CD4-positive, alpha-beta T cell treated with Interleukin-2 at 100 ng/mL for 4 hours (primary cell): ENCODE measurements at regions not wholly inside any gene's neighbourhood (a gene's known extent, or its start where the extent isn't known, plus 50 kb on each side); places are given as distances from the start of the nearest gene placed in this dataset.
"Not testable (repeated sequence)": the region's sequence is repeated elsewhere in the genome, so short reads cannot be mapped to it uniquely, and the experiment has no call there.

Experiments used
- DNase-seq: peaks from one replicate; pipeline ENCODE4 v3.0.0-alpha.2; 2020; ENCODE audit warnings: low spot score

DNA sequence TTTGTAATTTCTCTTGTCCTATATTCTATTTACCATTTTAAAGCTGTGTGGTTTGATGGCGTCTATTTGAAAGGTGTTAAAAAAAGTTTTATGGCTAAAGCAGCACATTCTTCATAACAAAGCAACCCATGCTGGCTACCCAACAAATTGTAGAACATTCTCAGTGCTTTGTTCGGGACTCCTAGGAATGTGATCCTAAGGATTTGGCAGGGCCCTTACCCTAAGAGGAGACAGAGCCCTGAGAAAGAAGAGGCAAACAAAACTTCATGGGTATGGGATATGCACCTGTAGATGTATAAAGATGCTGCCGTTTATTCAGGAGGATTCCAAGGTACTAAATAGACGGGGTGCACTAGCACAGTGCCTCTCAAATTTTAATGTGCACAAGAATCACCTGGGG, 370.8 kb upstream of the DIPK2B start:
- no peak for DNase-seq

DNA sequence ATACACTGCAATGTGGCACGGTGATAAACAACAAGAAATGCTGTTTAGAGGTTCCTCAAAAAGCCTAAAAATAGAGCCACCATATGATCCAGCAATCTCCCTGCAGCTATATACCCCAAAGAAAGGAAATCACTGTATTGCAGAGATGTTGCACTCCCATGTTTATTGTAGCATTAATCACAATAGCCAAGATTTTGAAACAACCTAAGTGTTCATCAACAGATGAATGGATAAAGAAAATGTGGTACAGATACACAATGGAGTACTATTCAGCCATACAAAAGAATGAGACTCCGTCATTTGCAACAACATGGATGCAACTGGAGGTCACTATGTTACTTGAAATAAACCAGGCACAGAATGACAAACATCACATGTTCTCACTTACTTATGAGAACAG, 365.8 kb upstream of the DIPK2B start:
- DNase-seq, result no peak

DNA sequence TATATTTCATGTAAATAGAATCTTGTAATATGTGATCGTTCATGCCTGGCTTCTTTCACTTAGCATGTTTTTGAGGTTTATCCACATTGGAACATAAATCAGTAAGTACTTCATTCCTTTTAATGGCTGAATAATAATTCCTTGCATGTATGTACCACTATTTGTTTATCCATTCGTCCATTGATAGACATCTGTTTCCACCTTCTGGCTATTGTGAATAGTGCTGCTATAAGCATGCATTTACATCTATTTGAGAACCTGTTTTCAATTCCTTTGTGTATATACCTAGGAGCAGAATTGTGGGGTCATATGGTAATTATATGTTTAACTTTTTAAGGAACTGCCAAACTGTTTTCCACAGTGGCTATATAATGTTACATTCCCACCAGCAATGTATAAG, 356.7 kb upstream of the DIPK2B start:
- DNase-seq, result no peak

DNA sequence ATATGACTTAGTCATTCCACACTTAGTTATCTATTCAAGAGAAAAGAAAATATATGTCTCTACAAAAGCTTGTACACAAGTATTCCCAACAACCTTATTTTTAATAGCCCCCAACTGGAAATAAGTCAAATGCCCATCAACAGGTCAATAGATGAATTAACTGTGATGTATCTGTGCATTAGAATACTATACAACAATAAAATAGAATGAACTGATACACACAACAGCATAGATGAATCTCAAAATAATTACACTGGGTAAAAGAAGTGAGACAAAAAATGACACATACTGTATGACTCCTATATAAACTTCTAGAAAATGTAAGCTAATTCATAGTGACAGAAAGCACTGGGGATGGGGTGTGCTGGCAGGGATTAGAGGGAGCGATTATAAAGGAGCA, 354.1 kb upstream of the DIPK2B start:
- no peak for DNase-seq

DNA sequence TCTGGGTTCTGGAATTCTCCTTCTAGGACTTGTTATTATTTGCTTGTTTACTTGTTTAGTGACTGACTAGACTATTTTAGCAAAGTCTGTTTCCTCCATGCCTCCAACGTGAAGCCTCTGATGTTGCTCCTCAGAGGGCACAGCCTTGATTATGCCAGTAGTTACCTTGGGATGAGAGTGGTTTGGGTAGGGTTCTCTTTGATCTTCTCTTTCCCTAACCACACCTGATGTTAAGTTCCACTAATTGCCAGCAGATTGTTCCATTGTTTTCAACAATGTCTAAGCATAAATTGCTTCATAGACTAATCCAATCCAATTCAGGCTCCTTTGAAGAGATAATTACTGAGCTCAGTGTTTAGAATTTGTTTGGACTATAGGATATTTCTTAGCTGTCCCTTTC, 352.7 kb upstream of the DIPK2B start:
- DNase-seq, result no peak

DNA sequence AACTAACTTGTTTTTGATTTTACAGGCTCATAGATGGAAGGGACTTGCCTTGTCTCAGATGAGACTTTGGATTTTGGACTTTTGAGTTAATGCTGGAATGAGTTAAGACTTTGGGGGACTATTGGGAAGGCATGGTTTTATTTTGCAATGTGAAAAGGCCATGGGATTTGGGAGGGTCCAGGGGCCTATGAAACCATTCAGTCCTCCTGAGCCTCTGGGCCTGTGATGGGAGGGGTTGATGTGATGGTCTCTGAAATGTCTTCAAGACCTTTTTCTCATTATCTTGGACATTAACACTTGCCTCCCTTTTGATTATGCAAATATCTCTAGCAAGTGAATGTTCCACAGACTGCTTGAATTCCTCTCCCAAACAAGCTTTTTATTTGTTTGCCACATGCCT, 346.0 kb upstream of the DIPK2B start:
- not testable (repeated sequence) for DNase-seq

DNA sequence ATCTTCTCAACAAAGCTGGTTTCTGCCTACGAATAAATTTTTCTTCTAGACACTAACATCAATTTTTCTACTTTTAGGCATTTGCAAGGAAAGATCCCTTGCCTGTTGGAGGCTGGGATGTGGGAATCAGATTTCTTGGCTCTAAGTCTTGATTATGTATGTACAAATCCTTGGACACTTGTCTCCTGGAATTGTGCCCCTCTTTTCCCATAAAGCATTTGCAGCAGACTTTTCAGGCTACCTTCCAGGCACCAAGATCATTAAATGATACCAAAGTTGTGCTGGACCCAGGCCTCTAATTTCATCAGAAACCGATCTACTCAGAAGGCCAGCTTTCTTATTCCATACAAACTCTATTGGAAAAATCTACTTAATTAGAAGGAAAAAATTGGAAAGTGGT, 339.5 kb upstream of the DIPK2B start:
- DNase-seq, result no peak

DNA sequence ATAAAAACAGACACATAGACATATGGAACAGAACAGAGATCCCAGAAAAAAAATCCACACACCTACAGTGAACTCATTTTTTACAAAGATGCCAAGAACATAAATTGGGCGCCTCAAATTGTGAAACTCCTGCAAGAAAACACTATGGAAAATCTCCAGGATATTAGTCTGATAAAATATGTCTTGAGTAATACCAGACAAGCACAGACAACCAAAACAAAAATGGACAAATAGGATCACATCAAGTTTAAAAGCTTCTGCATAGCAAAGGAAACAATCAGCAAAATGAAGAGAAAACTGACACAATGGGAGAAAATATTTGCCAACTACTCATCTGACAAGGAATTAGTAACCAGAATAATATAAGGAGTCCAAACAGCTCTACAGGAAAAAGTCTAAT, 337.3 kb upstream of the DIPK2B start:
- no peak for DNase-seq

DNA sequence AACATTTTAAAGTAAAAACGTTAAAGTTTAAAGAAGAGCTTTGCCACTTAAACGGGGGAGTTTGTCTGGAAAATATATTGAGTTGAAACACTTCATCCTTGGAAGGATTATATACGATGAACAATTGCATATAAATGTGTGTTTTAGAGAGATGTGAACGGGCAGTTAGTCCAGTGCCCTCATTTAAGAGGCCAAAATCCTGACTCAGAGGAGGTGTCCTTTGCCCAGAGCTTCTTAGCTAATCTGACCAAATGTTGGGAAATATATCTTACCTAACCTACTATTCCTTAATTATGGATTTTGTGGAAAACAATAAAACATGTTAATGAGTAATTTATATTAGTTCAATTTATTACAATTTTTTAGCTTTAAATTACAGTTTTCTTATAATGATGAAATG, 327.2 kb upstream of the DIPK2B start:
- no peak for DNase-seq

DNA sequence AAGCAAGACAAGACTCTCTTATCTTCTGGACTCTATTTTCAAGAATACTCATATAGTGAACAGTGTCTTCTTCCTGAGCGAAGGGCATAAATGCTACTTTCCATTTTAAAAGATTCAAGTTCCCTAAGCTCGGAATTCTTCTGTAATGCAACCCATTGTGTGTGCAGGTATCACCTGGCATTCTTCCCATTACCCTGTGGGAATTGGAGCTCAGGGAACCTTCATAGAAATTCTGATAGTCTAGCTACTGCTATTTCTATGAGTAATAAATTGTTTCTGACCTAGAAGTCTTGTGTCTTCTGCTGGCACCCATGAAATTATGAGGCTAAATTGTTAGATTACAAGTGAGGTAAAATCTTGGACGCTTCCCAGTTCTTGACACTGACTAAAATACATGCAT, 324.1 kb upstream of the DIPK2B start:
- no peak for DNase-seq

DNA sequence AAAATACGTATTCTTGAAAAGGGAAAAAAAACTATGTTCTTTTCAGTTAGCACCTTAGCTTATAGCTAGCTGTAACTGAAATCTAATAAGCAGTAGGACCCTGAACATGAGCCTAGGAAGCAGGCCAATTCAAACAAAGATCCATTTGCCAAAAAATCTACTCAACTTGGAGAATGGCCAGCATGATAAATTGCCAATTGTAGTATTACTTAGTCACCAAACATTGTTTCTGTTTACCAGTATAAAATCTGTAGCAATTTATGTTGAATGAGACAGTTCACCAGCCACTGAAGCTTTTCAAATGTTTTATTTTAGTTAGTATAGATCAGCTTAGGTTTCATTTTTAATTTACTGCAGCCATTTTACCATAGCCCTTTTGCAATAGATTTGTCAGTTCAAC, 323.6 kb upstream of the DIPK2B start:
- no peak for DNase-seq

DNA sequence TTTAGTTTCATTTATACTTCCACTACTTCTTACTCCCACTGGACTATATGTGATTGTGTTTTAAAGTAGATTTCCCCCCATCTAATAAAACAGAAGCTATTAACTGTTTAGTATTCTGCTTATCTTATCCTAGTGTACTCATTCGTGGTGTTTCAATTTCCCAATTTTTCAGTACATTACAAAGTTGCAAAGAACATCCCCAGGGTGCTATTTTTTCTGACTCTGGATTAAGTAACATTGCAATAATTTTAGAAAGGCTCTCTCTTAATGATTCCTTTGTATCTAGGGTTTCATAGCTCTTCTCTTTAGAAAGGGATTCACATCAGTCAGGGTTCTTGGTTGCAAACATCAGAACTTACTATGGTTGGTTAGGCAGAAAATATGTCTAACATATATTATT, 317.9 kb upstream of the DIPK2B start:
- DNase-seq, result no peak

DNA sequence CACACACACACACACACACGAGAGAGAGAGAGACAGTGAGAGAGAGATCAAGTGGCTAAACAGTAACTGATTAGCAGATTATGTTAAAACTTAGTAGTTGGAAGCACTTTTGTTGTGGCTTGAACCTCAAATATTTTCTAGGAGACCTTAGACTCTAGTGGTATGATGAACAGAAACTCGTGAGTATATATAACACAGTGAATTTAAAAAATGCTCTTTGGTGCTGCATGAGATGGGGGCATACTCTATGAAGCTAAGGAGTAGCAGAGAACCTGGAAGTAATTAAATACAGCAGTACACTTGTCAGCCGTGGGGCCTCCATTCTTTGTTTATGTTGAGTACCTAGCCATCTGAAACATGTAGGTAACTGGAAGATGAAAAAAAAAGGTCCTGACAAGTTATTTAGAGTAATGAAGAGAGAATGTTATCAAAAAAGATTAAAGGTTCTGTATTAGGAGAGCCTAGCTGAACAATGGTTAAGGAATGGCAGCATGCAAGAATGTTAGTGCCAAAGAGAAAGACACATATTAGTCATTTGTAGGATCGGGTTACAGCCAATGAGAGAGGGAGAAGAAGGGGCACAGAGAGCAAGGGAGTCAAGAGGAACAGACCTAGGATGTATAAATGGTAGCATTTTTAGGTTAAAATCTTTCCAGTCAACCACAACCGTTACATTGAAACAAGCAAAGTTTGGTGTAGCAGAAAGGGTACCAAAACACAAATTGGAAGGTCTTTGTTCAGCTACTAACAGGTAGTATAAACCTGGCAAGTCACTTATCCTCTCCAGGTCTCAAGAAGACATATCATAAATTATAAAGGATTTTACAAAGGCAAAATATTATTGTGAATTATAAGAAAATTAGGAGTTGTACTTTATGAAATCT, 316.7 kb upstream of the DIPK2B start:
- DNase-seq, result no peak

DNA sequence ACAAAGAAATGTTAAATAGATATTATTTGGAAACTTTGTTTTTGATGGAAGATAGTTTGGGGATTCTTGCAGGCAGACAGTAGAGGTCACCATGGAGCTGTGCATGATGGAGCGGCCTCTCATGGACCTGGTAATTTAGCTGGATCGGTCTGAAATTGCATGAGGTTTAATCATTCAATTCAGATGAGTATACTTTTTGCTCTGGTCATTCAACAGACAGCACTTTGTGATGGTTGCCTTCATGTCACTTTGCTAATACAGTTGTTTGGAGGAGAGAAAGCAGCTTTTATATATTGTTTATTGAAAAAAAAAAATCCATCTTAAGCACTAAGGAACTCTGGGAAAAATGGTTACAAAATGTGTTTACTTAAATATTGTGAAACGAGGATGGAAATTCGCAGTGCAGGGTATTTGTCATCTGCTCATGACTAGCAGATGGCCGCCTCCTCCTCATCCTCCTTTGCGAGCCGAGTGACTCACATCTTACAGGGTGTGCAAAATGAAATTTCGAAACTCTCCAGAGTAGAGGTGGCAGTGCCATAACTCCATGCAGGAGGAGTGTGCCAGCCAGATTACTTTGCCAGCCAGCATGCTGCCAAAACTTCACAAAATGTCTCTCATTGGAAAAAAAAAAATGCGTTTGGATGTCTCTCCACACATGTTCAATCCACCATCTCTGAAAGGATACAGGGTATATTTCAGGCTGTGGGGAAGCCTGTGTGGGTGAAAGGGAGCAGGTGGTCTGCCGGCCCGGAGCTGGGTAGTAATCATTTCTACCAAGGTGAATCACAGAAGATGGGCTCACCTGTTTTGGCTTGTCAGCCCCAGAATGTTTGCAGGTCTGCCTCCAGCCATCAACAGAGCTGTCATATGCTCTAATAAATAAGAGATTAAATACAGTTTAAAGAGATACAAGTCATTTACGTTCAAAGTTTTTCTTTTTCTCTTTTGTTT, 314.9 kb upstream of the DIPK2B start:
- peak; percentile 33 for DNase-seq

DNA sequence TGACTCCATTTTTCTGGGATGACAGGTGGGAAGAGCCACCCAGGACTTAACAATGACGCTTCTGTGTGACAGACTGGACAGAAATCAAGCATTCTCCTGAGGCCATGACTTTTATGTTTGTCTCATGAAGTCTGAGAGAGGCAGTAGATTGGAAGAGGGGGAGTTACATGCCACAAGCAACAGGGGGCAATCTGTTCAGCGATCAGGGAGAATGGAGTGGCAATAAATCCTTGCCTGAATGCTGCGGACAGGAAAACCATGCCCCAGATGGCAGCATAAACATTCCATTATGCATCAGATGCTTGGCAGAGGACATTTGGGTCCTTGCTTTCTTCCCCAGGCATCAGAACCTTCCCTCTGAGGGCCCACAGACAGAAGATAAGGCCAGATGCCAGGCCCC, 312.4 kb upstream of the DIPK2B start:
- no peak for DNase-seq

DNA sequence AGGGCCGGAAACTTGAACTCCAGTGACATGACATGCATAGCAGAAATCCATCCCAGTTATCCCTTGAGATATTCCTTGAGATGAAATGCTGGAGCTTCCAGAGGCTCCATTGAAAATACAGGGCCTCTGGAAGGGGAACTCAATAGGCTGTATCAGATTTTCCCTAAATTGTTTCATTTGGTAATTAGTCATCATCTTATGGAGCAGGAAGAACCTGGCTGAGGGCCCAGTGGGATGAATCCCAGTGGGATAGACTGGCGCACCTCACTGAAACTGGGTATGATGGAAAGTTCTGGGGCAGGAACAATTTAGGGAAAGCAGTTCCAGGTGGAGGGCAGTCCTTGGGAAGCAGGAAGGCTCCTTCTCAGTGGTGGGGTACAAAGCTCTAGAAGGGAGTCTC, 307.8 kb upstream of the DIPK2B start:
- no peak for DNase-seq

DNA sequence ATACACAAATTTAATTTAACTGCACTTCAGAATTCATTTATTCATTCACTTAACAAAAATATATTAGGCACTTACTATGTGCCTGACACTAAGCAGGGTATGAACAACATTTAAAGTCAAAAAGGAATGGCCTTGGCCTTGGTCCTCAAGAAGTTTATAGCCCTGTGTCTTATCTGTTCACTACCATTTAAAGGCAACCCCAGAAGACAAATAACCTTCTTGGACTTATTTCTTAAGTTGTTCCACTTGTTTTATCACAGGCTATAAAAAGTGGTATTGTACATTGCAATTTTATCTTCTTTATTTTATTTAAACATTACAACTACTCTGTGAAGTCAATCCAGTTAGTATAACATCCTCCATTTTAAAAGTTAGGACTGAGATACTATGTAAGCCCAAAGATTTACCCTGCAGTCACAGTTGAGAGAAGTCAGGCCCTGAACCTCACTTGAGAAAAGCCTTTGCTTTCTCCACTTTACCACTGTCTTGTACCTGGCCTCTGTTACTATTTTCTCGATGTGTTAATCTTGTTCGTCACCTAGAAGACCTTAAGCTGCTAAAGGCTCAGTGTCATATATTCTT, 305.6 kb upstream of the DIPK2B start:
- DNase-seq, result no peak

DNA sequence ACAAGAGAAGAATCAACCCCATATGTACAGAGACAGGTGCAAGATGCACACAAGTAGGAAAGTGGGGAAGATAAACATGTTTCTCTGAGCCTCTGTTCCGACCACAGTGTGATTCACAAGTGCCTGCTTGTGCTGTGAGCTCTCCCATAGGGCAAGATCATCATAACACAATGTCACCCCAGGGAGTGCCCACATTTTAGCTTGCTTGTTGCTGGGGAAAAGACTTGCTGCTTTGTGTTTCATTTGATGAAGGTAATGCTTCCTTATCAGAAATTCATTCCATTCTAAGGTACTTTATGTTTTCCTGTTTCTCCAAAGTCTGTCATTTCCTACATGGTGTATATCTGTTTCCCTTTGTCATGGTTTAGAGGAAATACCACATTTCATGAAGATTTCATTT, 304.5 kb upstream of the DIPK2B start:
- DNase-seq, result no peak

DNA sequence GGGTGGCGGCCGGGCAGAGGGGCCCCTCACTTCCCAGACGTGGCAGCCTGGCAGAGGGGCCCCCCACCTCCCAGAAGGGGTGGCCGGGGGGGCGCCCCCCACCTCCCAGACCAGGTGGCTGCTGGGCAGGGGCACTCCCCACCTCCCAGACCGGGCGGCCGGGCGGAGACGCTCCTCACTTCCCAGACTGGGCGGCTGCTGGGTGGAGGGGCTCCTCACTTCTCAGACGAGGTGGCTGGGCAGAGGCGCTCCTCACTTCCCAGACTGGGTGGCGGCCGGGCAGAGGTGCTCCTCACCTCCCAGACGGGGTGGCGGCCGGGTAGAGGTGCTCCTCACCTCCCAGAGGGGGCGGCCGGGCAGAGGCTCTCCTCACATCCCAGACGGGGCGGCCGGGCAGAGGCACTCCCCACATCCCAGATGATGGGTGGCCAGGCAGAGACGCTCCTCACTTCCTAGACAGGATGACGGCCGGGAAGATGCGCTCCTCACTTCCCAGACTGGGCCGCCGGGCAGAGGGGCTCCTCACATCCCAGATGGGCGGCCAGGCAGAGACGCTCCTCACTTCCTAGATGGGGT, 303.2 kb upstream of the DIPK2B start:
- DNase-seq, result not testable (repeated sequence)

DNA sequence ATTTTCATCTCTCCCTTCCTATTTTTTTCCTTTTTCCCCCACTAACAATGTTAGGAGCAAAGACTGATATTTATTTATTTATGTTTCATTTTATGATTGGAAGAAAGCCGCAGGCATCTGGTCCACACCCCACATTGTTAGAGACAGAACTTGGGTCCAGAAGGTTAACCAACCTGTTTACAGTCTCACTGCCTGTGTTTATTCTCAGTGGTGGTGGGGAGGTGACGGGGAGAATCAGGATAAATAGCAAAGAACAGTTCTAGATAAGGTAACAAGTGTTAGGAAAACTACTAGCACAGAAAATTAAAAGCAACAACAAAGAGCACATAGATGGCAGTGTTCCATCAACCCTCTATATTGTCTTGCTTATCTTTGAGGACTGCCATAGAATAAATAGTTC, 301.7 kb upstream of the DIPK2B start:
- DNase-seq, result no peak

DNA sequence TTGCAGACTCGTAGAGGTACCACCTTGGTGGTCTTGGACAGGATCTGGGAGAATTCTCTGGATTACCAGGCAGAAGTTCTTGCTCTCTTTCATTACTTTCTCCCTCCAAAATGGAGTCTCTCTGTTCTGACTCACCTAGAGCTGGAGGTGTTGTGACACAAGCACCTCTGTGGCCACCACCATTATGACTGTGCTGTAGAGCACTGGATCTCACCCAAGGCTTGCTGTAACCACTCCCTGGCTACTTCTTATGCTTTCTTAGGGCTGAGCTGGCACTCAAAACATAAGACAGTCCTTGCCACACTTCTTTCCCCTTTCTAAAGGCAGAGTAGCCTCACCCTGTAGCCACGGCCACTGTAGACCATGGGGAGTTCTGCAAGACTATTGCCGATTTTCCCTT, 296.6 kb upstream of the DIPK2B start:
- no peak for DNase-seq

DNA sequence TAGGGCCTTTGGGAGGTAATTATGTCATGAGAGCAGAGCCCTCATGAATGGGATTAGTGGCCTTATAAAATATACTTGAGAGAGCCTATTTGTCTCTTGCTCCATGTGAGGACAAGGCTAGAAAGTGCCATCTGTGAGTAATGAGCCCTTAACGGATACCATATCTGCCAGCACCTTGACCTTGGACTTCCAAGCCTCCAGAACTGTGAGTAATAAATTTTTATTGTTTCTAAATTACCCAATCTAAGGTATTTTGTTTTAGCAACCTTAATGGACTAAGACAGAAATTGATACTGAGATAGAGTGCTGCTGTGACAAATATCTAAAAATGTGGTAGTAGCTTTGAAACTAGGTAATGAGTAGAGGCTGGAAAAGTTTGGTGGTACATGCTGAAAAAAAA, 285.0 kb upstream of the DIPK2B start:
- no peak for DNase-seq
